GM19240 (cell line): ENCODE measurements at regions not wholly inside any gene's neighbourhood (a gene's known extent, or its start where the extent isn't known, plus 50 kb on each side); places are given as distances from the start of the nearest gene placed in this dataset.

Source experiments
- DNase-seq: peaks from one replicate; pipeline ENCODE4 v3.0.0; 2011; ENCODE audit warnings: low spot score; ENCODE audit not compliant: insufficient read length

DNA sequence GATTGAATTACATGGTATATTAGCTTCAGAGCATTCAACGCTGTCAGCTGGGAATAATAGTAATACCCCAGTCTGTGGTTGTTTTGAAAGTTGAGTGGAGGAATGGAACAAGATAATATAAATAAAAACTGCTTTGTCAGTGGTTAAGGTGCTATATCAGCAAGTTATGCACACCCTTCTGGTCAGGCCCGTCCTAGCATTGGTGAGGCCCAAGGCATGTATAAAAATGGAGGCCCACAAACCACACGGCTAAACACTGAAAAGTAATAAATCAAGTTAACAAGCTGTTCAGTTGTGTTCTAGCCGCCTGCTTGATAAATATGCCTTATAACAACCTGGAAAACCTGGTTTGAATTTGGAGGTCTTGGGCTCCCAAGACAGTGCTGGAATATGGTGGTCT is 77.4 kb downstream of the PSMG1 start:
- DNase-seq = no peak

DNA sequence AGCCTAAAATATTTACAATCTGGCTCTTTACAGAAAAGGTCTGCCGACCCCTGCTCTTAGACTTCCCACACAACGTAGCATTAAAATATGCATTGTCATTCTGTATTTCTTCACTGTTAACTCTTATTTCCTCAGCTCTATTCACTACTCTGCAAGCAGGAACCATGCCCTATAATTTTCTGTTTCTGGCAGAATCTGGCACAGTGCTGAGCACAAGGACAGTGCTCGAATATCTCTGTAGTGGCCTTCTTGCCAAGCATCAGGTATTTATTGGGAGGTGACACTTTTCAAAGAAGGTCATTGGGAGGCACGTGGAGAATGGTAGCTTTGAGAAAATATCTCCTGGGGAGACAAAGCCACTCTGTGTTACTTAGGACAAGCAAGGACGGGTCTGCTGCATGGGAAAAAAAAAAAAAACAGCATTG is 77.9 kb downstream of the PSMG1 start:
- no peak for DNase-seq

DNA sequence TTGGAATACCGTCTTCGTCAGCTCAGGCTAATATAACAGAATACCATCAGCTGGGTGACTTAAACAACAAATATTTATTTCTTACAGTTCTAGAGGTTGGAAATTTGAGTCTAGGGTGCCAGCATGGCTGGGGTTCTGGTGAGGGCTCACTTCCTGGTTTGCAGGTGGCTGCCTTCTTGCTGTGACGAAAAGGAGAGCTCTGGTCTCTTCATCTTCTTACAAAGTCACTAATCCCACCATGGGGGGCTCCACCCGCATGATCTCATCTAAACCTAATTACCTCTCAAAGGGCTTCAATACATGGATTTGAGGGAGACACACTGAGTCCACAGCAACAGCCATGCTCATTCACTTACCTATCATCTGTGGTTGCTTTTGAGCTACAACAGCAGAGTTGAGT is 78.3 kb downstream of the PSMG1 start:
- DNase-seq = no peak

DNA sequence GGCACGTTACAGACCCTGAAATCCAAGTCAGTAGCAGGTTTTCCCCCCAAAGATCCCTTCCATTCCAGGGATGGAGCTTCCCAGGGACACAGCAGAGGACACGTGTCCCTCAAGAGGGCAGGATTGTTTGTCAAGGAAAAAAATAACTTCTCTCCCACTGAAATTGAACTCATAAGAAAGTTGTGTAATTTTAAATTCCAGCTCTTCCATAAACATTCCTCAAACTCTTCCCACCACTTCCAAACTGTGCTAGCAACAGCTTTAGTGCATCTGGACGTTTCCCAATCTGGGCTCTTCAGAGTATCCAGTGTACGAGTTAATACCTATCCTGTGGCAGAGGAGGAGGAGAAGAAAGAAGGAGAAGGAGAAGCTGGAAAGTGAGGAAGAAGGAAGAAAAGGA is 79.6 kb downstream of the PSMG1 start:
- no peak for DNase-seq

DNA sequence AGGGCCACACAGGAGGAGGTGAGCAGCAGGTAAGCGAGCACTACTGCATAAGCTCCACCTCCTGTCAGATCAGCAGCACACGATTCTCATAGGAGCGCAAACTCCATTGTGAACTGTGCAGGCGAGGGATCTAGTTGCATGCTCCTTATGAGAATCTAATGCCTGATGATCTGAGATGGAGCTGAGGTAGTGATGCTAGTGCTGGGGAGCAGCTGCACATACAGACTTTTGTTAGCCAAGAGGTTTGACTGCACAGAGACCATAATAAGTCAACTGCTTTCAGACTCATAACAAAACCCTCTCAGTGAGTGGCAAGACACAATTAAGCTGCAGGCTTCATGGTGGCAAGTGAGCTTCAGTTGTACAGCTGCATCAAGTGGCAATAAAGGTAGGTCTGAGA is 83.4 kb downstream of the PSMG1 start:
- DNase-seq = no peak

DNA sequence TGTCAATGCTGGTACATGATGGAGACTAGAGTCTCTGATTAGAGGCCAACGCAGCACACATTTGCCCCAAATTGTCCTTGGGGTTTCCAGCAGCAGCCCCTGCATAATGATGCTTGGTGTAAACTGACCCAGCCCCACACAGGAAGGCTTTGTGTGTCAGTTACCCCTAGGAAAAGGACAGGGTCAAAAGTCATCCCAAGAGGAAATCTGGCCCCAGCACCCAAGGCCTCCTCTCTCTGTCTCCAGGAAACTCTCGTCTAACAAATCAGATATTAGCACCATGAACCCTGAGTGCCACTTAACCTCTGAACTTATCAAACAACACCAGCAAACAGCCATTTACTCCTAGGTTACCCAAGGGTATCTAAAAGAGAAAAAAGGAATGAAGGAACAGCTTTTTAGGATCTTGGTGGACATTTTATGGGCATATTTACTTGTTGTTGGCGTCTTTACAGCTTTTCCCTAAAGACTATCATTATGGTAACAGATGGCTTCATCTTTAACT is 84.5 kb downstream of the PSMG1 start:
- DNase-seq = no peak

DNA sequence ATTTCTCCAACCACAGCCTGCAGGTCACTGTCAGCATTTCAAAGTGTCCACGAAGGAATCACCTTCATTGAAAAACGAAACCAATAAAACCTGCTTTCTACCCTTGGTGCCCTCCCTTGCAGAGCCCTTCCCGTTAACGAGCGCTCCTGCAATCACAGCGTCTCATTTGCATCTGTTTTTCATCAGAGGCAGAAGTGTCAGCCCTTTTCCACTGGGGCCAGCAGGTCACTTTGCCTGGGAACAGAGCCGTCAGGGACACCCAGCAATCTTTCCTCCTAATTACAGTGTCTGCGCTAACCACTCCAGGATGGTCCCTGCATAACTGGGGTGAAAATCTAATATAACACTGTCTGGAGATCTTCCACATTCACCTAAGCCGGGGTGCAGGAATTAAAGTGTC is 85.3 kb downstream of the PSMG1 start:
- DNase-seq = no peak

DNA sequence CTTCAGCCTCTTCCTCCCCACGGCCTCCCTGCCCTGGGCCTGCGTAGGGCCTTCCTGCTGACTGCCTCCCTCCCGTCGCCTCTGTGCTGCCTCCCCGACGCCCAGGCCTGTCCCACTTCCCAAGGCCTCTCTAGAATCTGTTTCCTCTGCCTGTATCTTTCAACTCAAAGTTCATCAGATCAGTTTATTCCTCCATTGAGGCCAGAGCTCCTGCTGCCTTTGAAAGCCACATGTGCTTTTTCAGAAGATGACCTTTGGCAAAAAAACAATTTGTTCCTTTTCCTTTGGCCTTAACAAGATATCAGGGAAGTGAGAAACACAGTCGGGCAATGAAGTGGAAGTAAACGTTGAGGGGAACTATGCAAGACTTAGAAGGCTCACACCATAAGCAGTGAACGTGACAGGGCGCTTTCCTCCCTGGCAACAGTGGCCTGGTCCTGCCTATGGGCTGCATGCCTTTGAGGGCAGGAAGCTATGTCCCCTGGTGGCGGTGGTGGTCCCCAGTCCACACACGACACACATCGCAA is 85.9 kb downstream of the PSMG1 start:
- no peak for DNase-seq

DNA sequence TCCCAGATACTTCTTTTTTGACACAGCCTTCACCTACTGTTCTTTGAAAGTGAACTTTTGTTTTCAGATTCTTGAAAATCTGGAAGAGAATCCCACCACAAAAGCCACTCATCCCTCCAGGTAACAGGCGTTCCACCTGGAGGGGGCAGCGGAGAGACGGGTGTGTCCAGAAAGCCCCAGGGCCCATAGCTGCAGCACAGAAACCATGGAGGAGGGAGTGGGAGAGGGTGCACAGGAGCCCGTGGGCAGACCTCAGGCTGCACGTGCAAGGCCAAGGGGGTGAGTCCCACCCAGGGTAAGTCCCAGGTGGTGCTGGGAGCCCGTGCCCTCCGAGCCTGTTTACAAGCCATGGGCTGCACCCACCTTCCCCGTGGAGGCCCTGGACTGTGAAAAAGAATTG is 86.5 kb downstream of the PSMG1 start:
- no peak for DNase-seq

DNA sequence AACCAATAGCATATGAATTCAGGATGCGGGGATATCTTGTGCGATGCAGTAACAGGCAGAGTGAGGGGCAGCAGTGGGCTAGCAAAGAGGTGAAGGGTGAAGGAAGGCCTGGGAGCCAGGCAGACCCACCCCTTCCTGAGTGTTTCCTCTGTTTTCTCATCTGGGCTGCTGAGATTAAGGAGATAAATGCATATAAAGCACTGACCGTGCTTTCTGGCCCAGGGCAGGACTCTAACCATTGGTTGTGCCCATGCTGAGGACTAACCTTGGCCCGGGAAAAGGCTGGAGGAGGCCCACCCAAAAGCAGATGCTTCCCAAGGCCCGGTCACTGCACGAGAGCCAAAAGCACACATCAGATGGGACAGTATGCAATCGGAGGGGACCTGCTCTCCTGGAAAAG is 87.6 kb downstream of the PSMG1 start:
- DNase-seq = no peak

DNA sequence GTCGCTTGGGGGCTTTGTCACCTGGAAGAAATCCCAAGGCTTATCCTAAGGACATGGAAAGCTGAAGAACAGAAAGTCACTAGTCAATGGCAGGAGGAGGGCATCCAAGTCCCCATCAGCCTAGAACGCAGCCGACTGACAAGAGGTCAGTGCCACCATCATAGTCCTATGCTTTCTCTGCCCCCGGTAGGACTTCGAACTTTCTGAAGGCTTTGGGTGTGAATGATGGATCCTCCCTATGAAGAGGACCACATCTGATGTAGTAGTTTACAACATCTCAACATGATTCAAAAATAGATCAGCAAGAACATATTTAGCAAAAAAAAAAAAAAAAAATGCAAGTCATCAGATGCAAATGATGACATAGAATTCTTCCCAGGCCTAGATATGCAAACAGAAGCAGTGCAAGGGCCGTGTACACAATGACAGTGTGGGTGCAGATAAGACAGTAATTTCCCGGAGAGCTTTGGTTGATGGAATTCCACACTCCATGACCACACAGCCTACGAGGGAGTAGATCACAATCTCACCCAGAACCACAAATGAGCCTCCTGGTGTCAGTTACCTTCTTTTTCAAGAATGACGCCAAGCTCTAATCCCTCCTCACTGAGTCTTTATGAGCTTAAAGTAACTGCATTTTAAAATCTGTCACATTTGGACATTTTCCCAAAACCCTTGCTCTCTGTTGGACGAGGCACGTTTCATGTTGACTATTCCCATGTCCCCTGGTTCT is 88.2 kb downstream of the PSMG1 start:
- DNase-seq = no peak

DNA sequence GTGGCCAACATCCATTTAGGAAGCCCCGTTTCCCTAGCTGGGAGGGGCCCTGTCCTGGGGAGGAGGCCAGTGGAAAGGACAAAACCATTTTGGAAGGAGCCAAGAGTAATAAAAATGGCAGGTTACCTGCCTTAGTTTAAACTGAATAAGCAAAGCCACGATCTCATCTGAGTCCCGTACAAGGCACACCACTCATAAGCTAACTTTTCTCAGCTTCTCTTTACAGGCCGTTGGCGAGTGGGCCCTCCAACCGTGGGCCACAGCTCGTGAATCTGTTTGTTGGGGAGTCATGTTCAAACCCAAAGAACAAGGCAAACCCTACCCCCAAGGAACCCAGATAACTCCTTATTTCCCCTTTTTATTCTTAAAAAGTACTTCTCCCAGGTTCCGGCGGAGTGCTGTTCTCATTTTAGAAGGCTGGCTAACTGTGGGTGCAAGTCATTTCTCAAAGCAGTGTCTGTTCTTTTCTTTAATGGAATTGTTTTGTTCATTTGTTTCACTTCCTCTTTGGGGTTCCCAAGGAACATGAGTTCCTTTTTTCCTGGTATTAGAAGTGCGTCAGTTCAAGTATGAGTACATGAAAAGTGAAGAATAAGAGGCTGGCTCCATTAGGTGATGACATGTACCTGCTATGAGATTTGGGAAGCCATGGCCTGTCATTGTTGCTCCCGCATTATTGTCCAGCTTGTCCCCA is 89.0 kb downstream of the PSMG1 start:
- DNase-seq = no peak

DNA sequence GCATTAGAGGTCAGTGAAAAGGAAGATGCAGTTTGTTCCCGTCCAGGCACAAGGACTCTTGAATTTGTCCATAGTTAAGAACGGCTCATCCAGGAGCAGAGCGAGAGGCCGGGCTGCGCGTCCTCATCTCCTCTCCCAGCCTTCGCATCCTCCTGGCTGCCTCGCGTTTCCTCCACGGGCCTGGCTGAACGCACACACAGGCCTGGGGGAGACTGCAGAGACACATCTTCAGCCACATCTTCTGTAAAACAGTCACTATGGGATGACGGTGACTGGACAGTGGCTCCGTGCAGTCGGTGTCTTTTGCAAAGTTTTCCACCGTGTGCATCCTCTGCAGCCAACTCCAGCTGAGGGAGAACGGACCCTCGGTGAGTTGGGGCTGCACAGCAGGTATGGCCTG is 89.7 kb downstream of the PSMG1 start:
- no peak for DNase-seq

DNA sequence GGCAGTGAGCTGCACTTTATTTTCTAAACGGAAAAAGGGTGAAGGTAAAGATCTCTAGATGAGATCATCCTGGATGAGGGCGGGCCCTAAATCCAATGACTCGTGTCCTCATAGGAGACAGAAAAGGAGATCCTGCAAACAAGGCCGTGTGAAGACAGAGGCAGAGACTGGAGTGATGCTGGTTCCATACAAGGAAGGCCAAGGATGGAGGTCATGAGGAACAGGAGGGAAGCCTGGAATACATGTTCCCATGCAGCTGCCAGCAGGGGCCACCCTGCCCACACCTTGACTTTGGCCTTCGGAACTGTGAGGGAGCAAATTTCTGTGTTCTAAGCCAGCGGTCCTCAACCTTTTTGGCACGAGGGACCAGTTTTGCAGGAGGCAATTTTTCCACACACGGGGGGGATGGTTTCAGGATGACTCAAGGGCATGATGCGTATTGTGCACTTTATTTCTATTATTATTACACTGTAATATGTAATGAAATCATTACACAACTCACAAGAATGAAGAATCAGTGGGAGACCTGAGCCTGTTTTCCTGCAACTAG is 94.3 kb downstream of the PSMG1 start:
- DNase-seq = no peak

DNA sequence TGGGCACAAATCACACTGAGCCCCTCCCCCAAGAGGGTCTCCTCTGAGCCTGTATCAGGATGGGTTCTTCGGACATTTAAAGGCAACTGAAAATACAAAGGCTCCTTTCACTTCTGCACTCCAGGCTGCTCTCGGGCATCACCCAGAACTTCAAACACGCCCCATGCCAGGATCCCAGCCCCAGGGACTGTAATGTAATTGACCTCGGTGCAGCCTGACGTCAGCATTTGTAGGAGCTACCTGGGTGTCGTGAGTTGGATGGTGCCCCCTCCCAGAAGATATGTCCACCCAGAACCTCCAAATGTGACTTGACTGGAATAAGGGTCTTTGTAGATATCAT is 95.2 kb downstream of the PSMG1 start:
- DNase-seq = no peak

DNA sequence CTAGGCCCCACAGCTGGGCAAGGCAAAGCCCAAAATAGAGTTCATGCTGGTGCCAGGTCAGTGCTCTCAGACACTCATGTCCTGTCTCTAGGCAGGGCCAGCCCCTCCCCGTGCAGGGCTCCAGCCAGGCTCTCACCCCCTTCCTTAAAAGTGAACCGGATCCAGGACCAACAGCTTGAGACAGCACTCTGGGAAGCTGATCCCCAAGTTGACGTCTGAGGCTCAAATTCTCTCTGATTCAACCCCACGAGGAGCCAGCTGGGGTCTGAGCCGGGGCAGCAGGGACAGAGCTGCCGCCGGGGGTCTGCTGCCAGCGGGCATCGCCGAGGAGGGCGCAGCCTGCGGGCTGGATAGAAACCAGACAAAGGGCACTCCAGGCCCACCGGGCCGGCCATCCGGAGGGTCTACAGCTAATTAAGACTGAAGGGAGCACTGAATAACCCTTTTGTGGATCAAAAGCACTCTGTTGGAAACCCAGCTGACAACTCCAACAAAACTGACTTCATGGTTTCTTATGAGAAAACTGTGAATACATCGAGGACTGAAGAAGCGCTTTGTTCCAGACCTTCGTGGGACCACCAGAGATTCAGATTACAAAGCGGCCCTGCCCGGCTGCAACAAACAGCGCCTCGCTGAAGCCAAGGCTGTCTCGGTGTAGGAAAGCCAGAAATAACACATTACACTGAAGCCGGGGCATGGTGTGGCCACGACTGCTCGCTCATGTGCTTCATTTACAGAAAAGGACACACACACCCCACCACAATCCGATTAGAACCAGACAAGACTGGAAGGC is 95.8 kb downstream of the PSMG1 start:
- no peak for DNase-seq

DNA sequence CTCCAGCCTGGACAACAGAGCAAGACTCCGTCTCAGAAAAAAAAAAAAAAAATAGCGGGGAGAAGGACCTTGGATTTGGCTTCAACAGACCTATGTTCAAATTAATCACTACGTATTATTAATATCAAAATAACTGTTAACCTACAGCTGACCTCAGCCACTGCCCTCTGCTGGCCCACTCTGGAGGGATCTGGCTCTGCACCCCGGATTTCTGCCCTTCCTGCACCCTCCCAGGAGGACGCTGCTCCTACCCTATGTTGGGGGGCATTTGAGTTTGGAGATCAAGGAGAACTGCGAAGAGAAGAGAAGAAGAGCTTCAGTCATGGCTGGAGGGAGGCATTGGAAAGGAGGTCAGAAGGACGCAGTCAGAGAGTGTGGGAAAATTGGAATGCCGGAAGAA is 96.7 kb downstream of the PSMG1 start:
- DNase-seq = no peak

DNA sequence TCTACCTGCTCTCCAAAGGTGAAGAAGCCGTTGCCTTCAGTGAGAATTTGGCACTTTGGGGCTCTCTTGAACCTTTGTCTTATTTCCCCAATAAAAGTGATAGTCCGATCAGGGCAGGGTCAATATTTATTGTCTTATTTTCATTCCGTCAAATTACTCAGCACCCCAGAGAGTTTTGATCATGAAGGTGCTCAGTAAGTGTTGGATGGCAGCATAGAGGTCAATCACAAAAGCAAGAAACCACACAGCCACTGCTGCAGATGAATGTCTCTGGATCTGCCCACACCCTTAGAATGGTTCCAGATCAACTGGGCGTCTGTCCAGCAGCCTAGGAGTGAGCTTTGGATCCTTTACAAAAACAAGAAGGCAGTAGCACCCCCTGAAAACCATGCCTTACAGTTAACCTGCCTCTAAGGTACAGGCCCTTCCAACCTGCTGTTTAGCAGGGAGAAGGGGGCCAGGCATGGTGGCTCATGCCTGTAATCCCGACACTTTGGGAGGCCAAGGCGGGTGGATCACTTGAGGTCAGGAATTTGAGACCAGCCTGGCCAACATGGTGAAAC is 97.3 kb downstream of the PSMG1 start:
- no peak for DNase-seq

DNA sequence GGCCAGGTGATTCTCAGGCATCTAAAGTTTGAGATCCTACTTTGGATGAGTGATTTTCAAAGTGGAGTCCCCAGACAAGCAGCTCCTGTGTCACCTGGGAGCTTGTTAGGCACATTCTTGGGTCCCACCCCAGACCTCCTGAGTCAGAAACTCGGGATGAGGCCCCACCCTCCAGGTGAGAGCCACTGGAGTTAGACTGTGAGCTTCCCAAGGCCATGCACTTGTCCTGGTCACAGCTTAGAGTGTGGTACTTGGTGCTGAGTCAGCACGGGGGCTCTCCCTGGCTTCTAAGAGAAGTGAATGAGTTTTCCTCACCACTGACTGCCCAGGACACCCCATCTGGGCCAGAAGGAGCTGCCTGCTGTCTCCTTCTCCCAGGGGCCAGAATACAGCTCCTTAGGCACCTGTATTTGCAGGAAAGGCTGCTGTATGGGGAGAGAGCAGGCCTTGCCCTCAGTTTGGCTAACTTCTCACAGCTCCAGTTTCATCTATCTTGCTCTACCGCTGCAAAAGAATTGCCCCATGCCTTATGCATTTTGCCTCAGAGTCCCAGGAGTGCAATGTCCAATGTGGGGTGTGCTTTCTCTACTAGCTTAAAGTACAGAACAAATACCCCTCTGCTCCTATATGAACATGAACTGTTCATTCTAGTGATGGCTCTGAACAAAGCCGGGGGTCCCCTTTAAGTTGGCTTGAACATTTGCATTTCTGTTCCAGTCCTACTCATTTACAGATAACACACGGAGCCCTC is 98.1 kb downstream of the PSMG1 start:
- DNase-seq = no peak

DNA sequence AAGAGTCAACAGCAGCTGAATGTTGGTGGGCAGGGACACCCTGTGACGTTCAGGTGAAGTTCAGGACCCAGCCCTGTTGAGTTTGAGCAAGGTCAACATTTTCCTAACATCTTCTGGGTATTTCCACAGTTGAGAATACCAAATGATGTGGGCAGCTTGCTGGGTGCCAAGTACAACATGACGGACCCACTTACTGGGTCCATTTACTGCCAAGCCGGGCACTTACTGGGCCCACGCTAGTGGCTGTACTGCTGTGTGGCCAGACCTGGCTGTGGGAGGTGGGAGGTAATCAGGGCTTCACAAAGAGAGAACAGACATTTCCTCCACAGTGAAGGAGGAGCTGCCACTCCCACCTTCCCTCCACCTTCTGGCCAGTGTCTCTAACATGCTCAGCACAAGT is 99.2 kb downstream of the PSMG1 start:
- DNase-seq = no peak
